Head of caudate nucleus (tissue), 42 donors: ENCODE measurements at regions not wholly inside any gene's neighbourhood (a gene's known extent, or its start where the extent isn't known, plus 50 kb on each side); places are given as distances from the start of the nearest gene placed in this dataset.
"Not testable (repeated sequence)": the region's sequence is repeated elsewhere in the genome, so short reads cannot be mapped to it uniquely, and the experiment has no call there.

Experiments
- DNase-seq, 42 donors: peaks; one replicate each; pipeline versions ENCODE4 v3.0.0 to v3.0.0-alpha.2; 2020 to 2021; ENCODE audit warnings: mixed read lengths in 7 of 42
- intact Hi-C: fragments of 100-400 bp; cut with DNase I; formaldehyde crosslinking; loops from one replicate; pipeline ENCODE4 v1.15.0; 2022

- intact Hi-C loops, result no loop called here
- no peak for DNase-seq
Measured at GRCh38 chr5:118616281-118616680, 372.1 kb downstream of the DTWD2 start.

- intact Hi-C loops, result no loop called here
- DNase-seq, result peak in 5 of 42 donors; percentile 7 to 40 (median 14)
Measured at GRCh38 chr5:118614731-118615456, 373.5 kb downstream of the DTWD2 start.

GRCh38 chr5:118611332-118611945 is 376.9 kb downstream of the DTWD2 start:
- DNase-seq, result peak in 1 of 42 donors; percentile 20

GRCh38 chr5:118606940-118607339 is 381.4 kb downstream of the DTWD2 start:
- no peak for DNase-seq
- intact Hi-C loops, result no loop called here

More at GRCh38 chr5:118611332-118611945, 376.9 kb downstream of the DTWD2 start:
- intact Hi-C loops, result no loop called here

- intact Hi-C loops, result no loop called here
- DNase-seq, result no peak
Measured at GRCh38 chr5:118605761-118606160, 382.6 kb downstream of the DTWD2 start.

GRCh38 chr5:118604106-118604505 is 384.2 kb downstream of the DTWD2 start:
- intact Hi-C loops, result no loop called here

GRCh38 chr5:118603278-118603677 is 385.1 kb downstream of the DTWD2 start:
- intact Hi-C loops, result no loop called here
- DNase-seq, result no peak

More at GRCh38 chr5:118604106-118604505, 384.2 kb downstream of the DTWD2 start:
- DNase-seq, result no peak

- no peak for DNase-seq
- intact Hi-C loops, result no loop called here
Measured at GRCh38 chr5:118598311-118598710, 390.0 kb downstream of the DTWD2 start.

GRCh38 chr5:118597543-118597942 is 390.8 kb downstream of the DTWD2 start:
- intact Hi-C loops, result no loop called here
- DNase-seq, result no peak

GRCh38 chr5:118596255-118596654 is 392.1 kb downstream of the DTWD2 start:
- intact Hi-C loops, result no loop called here
- DNase-seq, result peak in 3 of 42 donors; percentile 17 to 56 (median 21)

GRCh38 chr5:118593003-118593328 is 395.4 kb downstream of the DTWD2 start:
- intact Hi-C loops, result no loop called here
- DNase-seq, result no peak

GRCh38 chr5:118592229-118593002 is 395.9 kb downstream of the DTWD2 start:
- intact Hi-C loops, result no loop called here
- no peak for DNase-seq

- DNase-seq, result no peak
- intact Hi-C loops, result no loop called here
Measured at GRCh38 chr5:118590806-118591205, 397.5 kb downstream of the DTWD2 start.

- no peak for DNase-seq
- intact Hi-C loops, result no loop called here
Measured at GRCh38 chr5:118580949-118581348, 407.4 kb downstream of the DTWD2 start.

GRCh38 chr5:118578093-118578492 is 410.3 kb downstream of the DTWD2 start:
- intact Hi-C loops, result no loop called here
- DNase-seq, result no peak

- no peak for DNase-seq
- intact Hi-C loops, result no loop called here
Measured at GRCh38 chr5:118577621-118578020, 410.7 kb downstream of the DTWD2 start.

GRCh38 chr5:118570276-118570675 is 418.1 kb downstream of the DTWD2 start:
- DNase-seq, intact Hi-C loops: not testable (repeated sequence)

- intact Hi-C loops, result not testable (repeated sequence)
Measured at GRCh38 chr5:118569596-118569995, 418.8 kb downstream of the DTWD2 start.

GRCh38 chr5:118565335-118565971 is 422.9 kb downstream of the DTWD2 start:
- intact Hi-C loops, result no loop called here

More at GRCh38 chr5:118569596-118569995, 418.8 kb downstream of the DTWD2 start:
- DNase-seq, result not testable (repeated sequence)

GRCh38 chr5:118561971-118562370 is 426.4 kb downstream of the DTWD2 start:
- intact Hi-C loops, result no loop called here
- DNase-seq, result no peak

More at GRCh38 chr5:118565335-118565971, 422.9 kb downstream of the DTWD2 start:
- no peak for DNase-seq
